GM21447 (cell line): ENCODE measurements at regions not wholly inside any gene's neighbourhood (a gene's known extent, or its start where the extent isn't known, plus 50 kb on each side); places are given as distances from the start of the nearest gene placed in this dataset.

Experiments used
- ATAC-seq: cut with Tn5 transposase; IDR thresholded peaks from one replicate; pipeline ENCODE4 v1.9.1; 2021; ENCODE audit not compliant: unreplicated experiment

- ATAC-seq, result no peak
These were observed 53.5 kb upstream of the CCN2 start for GRCh38 chr6:132004668-132005067.

GRCh38 chr6:132003516-132004178, 52.5 kb upstream of the CCN2 start:
- ATAC-seq, result no peak
